HFF-Myc (cell line): ENCODE measurements at regions not wholly inside any gene's neighbourhood (a gene's known extent, or its start where the extent isn't known, plus 50 kb on each side); places are given as distances from the start of the nearest gene placed in this dataset.
"Not testable (repeated sequence)": the region's sequence is repeated elsewhere in the genome, so short reads cannot be mapped to it uniquely, and the experiment has no call there.

ENCODE experiments used
- DNase-seq: peaks from one replicate; pipeline ENCODE4 v3.0.0-alpha.2; 2011; ENCODE audit warnings: low read depth; ENCODE audit errors: extremely low read depth
- H3K4me3 ChIP-seq: replicated peaks from 2 replicates; pipeline ENCODE4 v1.5.1; 2011; ENCODE audit warnings: low read depth, mild to moderate bottlenecking, control low read depth, low read length
- CTCF ChIP-seq: IDR thresholded peaks from 2 replicates; pipeline ENCODE4 v1.5.1; 2012; ENCODE audit warnings: mild to moderate bottlenecking, low read depth, low read length, control low read depth; ENCODE audit errors: missing control alignments

- no peak overlapping the region for H3K4me3 ChIP-seq
- no peak for DNase-seq
- TF ChIP-seq CTCF: no peak
Measured at GRCh38 chr6:81517455-81517854, 235.0 kb downstream of the TENT5A start.

GRCh38 chr6:81515562-81516453 is 236.7 kb downstream of the TENT5A start:
- no peak overlapping the region for H3K4me3 ChIP-seq
- peak; percentile 19 for DNase-seq
- no peak for TF ChIP-seq CTCF

- DNase-seq: not testable (repeated sequence)
Measured at GRCh38 chr6:81514195-81514594, 238.3 kb downstream of the TENT5A start.

GRCh38 chr6:81511423-81511822 is 241.1 kb downstream of the TENT5A start:
- no peak for TF ChIP-seq CTCF
- no peak for DNase-seq
- no peak overlapping the region for H3K4me3 ChIP-seq

More at GRCh38 chr6:81514195-81514594, 238.3 kb downstream of the TENT5A start:
- not testable (repeated sequence) for H3K4me3 ChIP-seq

- no peak for TF ChIP-seq CTCF
Measured at GRCh38 chr6:81495999-81496398, 256.5 kb downstream of the TENT5A start.

GRCh38 chr6:81491454-81492101 is 260.9 kb downstream of the TENT5A start:
- no peak for DNase-seq
- H3K4me3 ChIP-seq: no peak overlapping the region
- no peak for TF ChIP-seq CTCF

More at GRCh38 chr6:81495999-81496398, 256.5 kb downstream of the TENT5A start:
- H3K4me3 ChIP-seq: no peak overlapping the region
- DNase-seq: no peak

- no peak for TF ChIP-seq CTCF
- H3K4me3 ChIP-seq: no peak overlapping the region
- no peak for DNase-seq
Measured at GRCh38 chr6:81487489-81487888, 265.0 kb downstream of the TENT5A start.
